EL (cell line): ENCODE measurements at regions not wholly inside any gene's neighbourhood (a gene's known extent, or its start where the extent isn't known, plus 50 kb on each side); places are given as distances from the start of the nearest gene placed in this dataset.
A peak's percentile ranks its signal among the peaks of the same experiment; 100 is the strongest.

Experiments used
- DNase-seq: peaks from one replicate; pipeline ENCODE4 v3.0.0-alpha.2; 2016

- DNase-seq = peak; percentile 2
These were observed 357.2 kb upstream of the DPYD start for GRCh38 chr1:98278055-98278454.

GRCh38 chr1:98277118-98277517 is 356.3 kb upstream of the DPYD start:
- peak; percentile 62 for DNase-seq

- no peak for DNase-seq
These were observed 355.7 kb upstream of the DPYD start for GRCh38 chr1:98276514-98276913.

- no peak for DNase-seq
These were observed 347.5 kb upstream of the DPYD start for GRCh38 chr1:98268316-98268715.

GRCh38 chr1:98267423-98267822 is 346.6 kb upstream of the DPYD start:
- DNase-seq = no peak

- no peak for DNase-seq
These were observed 343.9 kb upstream of the DPYD start for GRCh38 chr1:98264727-98265126.

GRCh38 chr1:98260839-98261238 is 340.0 kb upstream of the DPYD start:
- no peak for DNase-seq

- DNase-seq = no peak
These were observed 339.6 kb upstream of the DPYD start for GRCh38 chr1:98260412-98260811.

- DNase-seq = no peak
These were observed 335.9 kb upstream of the DPYD start for GRCh38 chr1:98256700-98257099.

GRCh38 chr1:98253145-98253544 is 332.3 kb upstream of the DPYD start:
- no peak for DNase-seq

- DNase-seq = no peak
These were observed 330.7 kb upstream of the DPYD start for GRCh38 chr1:98251497-98251896.

GRCh38 chr1:98232678-98233077 is 311.8 kb upstream of the DPYD start:
- no peak for DNase-seq

GRCh38 chr1:98222706-98223105 is 301.9 kb upstream of the DPYD start:
- no peak for DNase-seq

GRCh38 chr1:98221923-98222322 is 301.1 kb upstream of the DPYD start:
- DNase-seq = no peak

GRCh38 chr1:98217601-98218000 is 296.8 kb upstream of the DPYD start:
- no peak for DNase-seq

- DNase-seq = no peak
These were observed 295.5 kb upstream of the DPYD start for GRCh38 chr1:98216304-98216703.

- DNase-seq = no peak
These were observed 290.5 kb upstream of the DPYD start for GRCh38 chr1:98211271-98211845.

GRCh38 chr1:98210563-98210962 is 289.7 kb upstream of the DPYD start:
- DNase-seq = no peak

- DNase-seq = peak; percentile 96
These were observed 289.2 kb upstream of the DPYD start for GRCh38 chr1:98210064-98210463.

- DNase-seq = peak; percentile 48
These were observed 284.6 kb upstream of the DPYD start for GRCh38 chr1:98205291-98206017.

GRCh38 chr1:98203466-98203865 is 282.6 kb upstream of the DPYD start:
- DNase-seq = peak; percentile 79

GRCh38 chr1:98201666-98202081 is 280.8 kb upstream of the DPYD start:
- peak; percentile 78 for DNase-seq

GRCh38 chr1:98197356-98197755 is 276.5 kb upstream of the DPYD start:
- DNase-seq = no peak

GRCh38 chr1:98196012-98196411 is 275.2 kb upstream of the DPYD start:
- no peak for DNase-seq

- DNase-seq = no peak
These were observed 267.9 kb upstream of the DPYD start for GRCh38 chr1:98188774-98189173.
